SHP77 (cell line): ENCODE measurements at regions not wholly inside any gene's neighbourhood (a gene's known extent, or its start where the extent isn't known, plus 50 kb on each side); places are given as distances from the start of the nearest gene placed in this dataset.

Experiments used
- DNase-seq, 2 experiments: peaks; one replicate each; lab custom pipeline; 2025; lab: John Stamatoyannopoulos, UW

- no peak for DNase-seq
These were observed 1029.9 kb downstream of the BRD1 start for GRCh38 chr22:48797731-48798130.

DNA sequence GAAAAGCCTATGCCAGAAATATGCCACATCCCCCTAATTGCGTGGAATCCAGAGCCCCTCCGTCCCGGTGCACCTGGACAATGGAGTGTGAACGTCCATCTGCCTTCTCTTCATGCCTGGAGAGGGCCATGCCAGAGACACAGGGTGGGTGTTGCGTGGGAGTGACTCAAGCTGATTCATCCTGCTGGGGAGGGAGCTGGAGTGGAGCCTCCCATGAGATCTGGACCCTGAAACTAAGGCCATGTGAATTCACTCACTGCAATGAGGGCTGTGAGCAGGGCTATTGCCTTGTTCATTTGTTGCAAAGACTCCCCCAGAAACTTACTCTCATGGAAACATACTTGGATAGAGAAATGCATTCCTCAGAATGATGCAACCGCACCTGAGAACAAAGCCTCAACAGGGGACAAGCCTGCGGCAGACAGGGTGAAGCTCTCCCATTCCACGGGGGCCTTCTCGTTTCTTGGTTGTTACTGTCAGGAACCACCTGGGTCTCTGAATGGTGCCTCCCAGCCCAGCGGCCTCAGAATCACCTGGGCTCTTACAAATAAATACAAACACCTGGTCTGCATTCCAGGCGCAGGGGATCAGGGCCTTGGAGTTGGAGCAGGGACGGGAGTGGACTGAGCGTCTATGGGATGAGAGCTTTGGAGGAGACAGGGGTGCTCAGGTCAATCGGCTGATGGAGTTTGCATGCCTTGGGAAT lies 1031.2 kb downstream of the BRD1 start:
- DNase-seq = no peak

- no peak for DNase-seq
These were observed 1032.0 kb downstream of the BRD1 start for GRCh38 chr22:48795664-48796063.

- no peak for DNase-seq
These were observed 1032.8 kb downstream of the BRD1 start for GRCh38 chr22:48794906-48795305.

DNA sequence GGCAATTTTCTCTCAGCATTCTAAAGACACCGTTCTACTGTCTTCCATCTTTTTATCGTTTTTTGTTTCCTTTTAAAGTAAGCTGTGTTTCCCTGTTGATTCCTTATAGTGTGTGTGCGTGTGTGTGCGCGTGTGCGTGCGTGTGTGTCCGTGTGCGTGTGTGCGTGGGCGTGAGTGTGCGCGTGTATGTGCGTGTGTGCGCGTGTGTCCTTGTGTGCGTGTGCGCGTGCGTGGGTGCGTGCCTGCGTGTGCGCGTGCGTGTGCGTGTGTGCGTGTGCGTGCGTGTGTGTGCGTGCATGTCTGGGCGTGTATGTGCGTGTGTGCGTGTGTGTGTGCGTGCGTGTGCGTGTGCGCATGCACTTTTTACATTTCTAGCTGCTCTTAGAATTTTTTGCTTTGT lies 1033.7 kb downstream of the BRD1 start:
- DNase-seq = no peak

GRCh38 chr22:48786679-48786996 lies 1041.0 kb downstream of the BRD1 start:
- DNase-seq = no peak

GRCh38 chr22:48785792-48786678 lies 1041.6 kb downstream of the BRD1 start:
- DNase-seq = no peak

- no peak for DNase-seq
These were observed 1042.8 kb downstream of the BRD1 start for GRCh38 chr22:48784701-48785503.

GRCh38 chr22:48783821-48784266 lies 1043.8 kb downstream of the BRD1 start:
- no peak for DNase-seq

- peak in 1 of 2 experiments; percentile 37 for DNase-seq
These were observed 1044.7 kb downstream of the BRD1 start for GRCh38 chr22:48782811-48783511.

DNA sequence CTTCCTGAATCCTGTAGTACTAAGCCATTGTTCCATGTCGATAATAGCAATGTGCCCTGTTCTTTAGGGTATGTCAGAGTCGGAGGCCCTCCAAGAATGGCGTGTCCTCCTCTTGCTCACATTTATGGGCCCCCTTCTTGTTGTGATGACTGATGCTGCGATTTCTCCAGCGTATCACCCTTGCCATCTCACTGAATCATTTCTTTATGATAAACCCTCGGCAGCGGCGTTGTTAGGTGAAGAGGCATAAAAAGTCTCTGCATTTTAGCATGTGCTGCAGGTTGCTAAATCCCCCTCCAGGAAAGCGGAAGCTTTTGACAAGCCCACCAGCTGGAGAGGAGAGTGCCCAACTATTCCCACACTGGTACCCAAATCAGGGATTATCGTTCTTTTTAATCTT lies 1045.3 kb downstream of the BRD1 start:
- no peak for DNase-seq

DNA sequence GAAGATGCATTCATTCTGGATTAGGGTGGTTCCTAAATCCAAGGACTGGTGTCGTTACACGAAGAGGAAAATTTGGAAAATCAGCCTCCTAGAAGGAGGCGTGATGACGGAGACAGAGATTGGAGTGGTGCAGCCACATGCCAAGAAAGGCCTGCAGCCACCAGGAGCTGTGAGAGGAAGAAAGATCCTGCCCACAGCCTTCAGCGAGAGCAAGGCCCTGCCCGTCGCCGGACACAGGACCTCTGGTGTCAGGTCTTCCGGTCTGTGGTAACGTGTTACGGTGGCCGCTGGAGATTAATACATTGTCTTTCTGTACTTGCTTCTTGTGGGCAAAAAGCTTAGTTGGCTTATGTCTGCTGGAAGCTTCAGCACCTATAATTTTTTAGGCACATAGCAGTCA lies 1045.8 kb downstream of the BRD1 start:
- no peak for DNase-seq

DNA sequence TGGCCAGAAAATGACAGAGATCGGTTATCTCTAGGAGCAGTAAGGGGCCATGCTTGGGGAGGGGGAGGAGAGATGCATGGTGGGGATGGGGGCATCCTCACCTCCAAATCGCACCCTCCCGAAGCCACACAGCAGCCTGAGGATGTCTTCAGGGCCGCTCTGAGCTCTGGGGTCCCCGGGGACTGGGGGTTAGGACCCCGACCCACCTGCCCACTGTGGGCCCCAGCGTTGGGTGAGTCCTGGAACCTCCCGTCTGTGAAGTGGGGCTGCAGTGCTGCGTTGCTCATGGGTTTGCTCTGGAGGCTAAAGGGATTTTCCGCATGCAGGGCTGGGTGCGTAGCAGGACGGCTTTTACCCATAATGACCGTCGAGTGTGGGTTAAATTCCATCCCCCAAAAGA lies 1046.3 kb downstream of the BRD1 start:
- no peak for DNase-seq

DNA sequence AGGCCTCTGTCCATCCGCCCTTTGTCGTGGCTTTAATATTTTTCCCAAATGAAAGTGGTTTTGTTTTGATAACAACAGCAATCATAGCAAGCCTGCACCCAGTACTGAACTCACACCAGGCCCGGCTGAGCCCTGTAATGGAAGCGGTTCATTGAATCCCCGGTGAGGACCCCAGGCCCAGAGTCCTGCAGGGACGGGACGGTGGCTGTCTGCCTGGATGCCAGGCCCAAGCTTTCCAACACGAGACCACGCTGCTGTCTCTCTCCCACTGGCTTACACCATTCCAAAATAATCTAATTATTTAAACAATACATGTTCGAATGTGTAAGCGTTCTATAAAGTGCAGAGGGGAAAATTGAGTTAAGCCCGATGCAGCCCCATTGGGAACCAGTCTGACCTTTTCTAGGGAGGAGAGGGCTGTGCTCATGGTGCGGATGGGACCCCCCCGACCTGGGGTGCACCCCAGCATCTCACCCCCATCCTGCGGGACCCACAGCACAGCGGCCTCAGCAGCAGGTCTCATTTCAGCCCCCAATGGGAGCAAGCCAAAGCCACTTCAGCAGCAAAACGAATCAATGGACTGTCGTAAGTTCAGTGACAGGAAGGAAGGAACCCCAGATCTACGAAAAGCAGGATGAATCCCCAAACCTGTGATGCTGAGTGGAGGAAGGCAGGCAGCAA lies 1046.9 kb downstream of the BRD1 start:
- DNase-seq = no peak

DNA sequence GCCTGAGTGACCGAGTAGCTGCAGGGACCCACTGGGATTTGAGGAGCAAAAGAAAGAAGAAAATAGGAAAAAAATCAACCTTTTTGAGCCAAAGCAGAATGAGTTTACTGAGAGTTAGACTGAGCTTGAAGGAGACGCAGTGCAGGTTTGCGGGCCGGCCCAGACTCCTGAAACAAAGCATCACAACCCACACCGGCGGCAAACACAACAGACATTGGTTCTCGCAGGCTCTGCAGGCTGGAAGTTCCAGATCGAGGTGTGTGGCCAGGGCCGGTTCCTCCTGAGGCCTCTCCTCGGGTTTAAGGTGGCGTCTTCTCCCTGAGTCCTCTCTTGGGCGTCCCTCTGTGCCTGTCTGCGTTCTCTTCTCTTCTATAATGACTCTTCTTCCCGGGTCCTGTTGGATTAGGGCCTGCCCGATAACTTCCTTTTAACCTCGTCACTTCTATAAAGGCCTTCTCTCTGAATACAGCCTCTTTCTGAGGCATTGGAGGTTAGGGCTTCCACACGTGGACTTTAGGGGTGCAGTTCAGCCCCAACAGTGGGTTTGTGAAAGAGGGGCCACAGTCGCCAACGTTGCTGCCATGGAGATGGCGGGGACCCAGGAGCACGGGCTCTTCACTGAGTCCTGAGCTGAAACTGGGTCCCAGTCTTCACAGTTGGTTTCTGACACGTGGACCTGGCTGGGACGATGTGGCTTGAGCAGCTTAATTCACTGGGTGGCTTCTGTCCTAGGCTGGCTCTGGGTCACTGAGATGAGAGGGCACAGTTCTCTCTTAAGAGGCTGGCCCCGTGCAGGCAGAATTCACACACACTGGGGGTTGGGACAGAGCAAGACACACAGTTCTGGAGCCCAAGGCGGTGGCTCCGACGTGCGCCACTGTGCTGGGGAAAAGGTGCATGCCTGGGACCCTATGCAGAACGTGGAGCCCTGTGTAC lies 1047.7 kb downstream of the BRD1 start:
- DNase-seq = no peak

DNA sequence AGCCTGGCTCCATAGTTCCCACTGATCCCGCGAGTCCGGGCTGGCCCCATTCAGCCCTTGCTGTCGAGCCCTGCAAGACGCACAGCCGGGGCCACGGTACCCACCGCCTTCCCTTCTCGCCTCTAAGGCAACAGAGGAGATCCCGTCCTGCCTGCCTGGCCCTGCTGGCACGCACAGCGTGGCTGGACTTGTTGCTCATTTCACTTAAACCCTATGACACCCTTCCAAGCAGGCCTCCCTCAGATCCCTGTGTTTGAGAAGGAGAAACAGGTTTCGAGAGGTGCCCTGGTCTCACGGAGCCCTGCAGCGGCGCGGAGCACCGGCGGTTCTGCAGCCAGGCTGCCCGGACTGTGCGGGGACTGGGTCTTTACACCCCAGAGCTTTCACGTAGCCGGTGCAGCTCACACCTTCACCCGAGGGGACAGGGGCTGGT lies 1048.4 kb downstream of the BRD1 start:
- no peak for DNase-seq

- no peak for DNase-seq
These were observed 1049.1 kb downstream of the BRD1 start for GRCh38 chr22:48778308-48779195.

- DNase-seq = no peak
These were observed 1055.3 kb downstream of the BRD1 start for GRCh38 chr22:48772286-48772907.

GRCh38 chr22:48765595-48765994 lies 1062.1 kb downstream of the BRD1 start:
- no peak for DNase-seq
